NOMO-1 treated with DMSO at 0.1 percent for 48 hours (cell line): ENCODE measurements at regions not wholly inside any gene's neighbourhood (a gene's known extent, or its start where the extent isn't known, plus 50 kb on each side); places are given as distances from the start of the nearest gene placed in this dataset.
A peak's percentile ranks its signal among the peaks of the same experiment; 100 is the strongest.

Experiments used
- DNase-seq: peaks from one replicate; lab custom pipeline; 2025; ENCODE audit not compliant: unreplicated experiment; lab: John Stamatoyannopoulos, UW

DNA sequence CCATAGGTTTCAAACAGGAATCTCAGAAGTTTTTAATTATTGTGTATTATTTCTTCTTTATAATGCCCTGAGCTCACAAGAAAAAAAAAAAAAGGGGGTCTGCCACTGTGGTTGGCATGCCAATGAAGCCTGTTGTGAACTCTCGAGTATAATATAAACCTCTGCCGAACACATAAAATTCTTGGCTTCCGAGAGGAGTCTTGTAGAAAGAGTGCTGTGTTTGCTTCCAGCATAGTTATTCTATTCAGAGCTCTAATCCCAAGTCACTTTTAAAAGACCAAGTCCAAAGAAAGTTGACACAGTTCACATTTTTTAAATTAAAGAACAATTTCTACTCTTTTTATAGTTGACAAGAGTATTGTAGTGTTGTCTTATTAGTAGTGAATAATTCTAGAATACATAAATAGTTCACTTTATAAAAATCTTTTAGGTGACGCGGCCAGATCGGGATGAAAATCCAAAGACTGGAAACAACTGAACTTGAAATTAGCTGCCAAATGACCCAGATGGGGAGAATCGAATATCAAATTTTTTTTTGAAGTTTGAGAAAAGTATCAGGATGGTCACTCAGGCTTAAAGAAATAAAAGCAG lies 293.2 kb downstream of the DUSP10 start:
- no peak for DNase-seq

DNA sequence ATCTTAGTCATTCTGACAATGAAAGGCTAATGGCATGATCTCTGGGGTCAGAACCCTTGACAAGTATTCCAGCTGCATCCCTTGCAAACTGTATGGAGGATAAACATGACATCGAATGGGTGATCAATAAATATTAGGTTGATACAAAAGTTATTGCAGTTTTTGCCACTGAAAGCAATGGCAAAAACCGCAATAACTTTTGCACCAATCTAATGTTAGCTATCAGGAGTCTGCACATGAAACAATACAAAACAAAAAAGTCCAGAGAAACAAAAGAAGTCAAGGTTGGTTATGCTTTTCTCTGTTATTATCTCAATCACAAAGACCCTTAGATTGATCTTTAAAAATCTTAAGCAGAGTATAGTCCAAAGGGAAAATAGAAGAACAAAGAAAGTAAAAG lies 292.7 kb downstream of the DUSP10 start:
- no peak for DNase-seq

DNA sequence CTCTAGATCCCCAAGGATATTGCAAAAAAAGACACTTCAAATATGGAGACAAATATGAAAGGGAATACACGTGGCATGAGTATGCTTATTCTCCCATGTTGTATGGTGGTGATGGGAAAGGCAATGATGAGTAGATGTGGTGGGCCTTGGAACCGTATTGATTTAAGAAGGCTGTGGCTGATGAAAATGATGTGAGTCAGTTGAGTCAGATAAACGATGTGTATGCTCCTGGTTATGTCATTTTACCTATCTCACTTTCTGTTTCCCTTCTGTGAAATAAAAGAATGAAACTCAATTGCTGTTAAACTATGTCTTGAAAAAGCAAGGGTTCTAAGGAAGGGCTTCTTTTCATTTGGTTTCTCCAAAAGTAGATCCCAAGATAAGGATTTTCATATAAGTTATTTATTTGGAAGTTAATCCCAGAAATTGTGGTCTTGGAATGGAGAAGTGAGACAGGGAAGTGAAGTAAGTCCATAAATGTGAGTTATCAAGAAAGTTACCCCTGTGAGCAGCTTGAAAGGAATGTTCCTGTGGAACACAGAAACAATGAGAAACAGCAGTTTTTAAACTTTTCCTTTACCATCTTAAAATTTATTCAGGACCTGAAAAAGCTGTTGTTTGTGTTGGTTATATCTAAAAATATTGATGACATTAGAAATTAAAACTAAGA lies 292.0 kb downstream of the DUSP10 start:
- DNase-seq, result no peak

- DNase-seq, result no peak
Observed at GRCh38 chr1:221451741-221452140, 290.1 kb downstream of the DUSP10 start.

DNA sequence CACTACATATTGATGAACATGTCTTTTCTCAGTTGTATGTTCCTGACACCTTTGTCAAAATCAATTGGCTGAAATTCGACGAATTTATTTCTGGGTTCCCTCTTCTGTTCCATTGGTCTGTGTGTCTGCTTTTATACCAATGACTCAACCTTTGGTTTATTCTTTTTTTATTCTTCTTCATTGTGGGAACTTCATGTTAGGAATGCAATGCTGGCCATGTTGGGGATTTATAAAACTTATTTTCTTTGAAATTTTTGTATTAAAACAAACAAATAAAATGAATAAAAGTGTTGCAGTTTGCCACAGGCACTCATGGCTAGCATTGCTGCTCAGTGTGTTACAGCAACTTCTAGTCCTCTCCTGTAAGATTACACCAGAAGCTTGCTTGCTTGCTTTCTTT lies 287.8 kb downstream of the DUSP10 start:
- DNase-seq, result no peak

GRCh38 chr1:221456918-221457317 lies 285.0 kb downstream of the DUSP10 start:
- DNase-seq, result no peak

DNA sequence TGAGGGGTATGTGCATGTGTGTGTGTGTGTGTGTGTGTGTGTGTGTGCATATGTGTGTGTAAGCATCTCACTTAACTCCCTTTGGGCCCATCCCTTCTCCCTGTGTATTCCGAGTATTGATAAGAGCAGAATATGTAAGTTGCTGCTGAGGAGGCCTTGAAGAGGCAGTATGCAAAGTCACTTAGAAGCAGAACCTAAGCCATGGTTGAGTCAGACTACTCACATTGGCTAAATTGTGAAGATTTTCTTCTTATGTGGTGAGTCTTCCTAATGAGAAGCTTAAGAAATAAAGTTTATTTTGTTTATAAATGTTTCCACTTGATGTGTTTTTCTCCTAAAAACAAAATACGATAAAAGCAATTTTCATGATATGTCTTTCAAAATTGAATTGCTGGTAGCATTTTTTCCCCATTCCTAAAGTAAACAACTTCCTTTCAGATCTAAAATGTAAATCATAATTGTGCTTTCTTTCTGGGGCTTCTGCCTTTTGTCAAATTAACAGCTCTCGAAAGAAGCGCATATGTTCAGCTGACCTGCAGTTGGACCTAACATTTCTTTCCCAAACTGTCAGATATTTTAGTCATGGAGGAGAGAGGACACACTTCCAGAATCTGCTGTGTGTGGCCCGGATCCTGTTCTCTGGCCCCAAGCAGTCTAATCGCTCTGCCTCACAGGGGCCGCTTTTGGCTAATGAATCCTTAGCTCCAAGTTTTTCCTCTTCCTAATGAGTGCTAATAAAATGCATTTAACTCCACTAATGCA lies 284.0 kb downstream of the DUSP10 start:
- no peak for DNase-seq

- no peak for DNase-seq
Observed at GRCh38 chr1:221458447-221459156, 283.3 kb downstream of the DUSP10 start.

GRCh38 chr1:221459558-221459957 lies 282.3 kb downstream of the DUSP10 start:
- no peak for DNase-seq

- DNase-seq, result no peak
Observed at GRCh38 chr1:221462345-221462744, 279.5 kb downstream of the DUSP10 start.

DNA sequence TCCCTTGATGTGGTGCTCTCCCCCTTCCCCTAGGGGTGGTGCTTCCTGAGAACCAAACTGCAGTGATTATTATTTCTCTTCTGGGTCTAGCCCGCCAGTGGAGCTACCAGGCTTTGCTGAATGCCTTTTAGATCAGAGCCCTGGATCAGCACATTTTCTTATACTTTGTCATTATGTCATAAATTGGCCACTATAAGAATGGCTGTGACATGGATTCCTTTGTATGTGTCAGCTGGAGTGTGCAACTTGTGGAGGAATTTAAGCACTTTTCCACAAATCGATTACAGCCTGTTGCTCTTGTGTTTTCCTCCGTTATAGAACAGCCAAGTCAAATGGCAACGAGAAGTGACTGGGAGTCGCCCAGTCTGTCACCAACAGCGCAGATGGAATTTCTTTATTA lies 273.3 kb downstream of the DUSP10 start:
- DNase-seq, result no peak

DNA sequence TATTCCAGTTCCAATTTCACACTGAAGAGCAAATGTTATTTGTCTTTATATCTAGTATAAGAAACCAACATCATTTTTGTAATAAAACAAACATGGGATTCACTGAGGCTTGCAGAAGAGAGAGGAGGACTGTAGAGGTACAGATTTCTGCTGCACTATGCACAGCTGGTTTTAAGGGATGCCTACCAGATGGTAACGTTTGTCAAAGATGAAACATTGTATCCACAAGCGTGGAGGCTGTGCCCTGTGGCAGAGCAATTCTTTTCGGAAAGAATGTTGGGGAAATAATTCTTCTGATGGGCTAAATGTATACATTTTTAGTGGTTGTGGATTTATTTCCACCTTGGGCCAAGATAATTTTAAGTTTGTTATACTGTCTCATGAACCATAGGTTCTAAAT lies 272.4 kb downstream of the DUSP10 start:
- no peak for DNase-seq

GRCh38 chr1:221470000-221470698 lies 271.7 kb downstream of the DUSP10 start:
- DNase-seq, result no peak

DNA sequence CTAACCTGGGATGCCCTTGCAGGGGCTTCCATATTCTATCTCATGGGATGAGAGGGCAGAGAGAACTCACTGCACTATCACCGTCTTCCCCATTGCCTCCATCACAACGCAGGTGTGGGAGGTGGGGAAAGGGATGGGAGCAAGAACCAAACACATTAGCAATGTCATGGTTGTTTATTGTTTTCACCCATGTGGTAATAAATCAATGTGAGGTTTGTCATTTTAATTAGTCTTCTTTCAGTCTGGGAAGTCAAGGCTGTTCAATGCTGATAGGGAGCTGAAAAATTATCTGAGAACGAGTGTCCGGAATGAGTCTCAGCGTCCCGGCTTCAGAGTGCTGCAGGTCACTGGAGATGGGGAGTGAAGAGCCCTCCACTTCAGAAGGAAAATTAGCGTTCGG lies 268.5 kb downstream of the DUSP10 start:
- DNase-seq, result no peak

DNA sequence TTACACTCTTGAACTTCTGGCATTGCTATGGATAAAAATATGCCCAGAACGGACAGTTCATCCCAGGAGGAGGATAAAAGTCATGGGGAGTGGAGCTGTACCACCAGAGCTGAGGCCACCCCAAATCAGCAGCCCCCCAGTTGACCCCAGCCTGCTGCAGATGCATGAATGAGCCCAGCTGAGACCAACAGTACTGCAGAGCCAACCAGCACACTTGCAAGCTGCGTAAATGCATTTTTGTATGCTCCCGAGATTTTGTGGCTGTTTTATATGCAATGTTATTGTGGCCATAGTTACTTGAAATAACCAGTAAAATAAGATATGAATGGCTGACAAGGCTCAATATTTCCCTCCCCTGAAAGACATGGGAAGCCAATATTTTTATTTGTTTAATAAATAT lies 264.6 kb downstream of the DUSP10 start:
- DNase-seq, result no peak

GRCh38 chr1:221478050-221478949 lies 263.6 kb downstream of the DUSP10 start:
- peak; percentile 44 for DNase-seq

- no peak for DNase-seq
Observed at GRCh38 chr1:221487781-221488524, 253.9 kb downstream of the DUSP10 start.

- DNase-seq, result no peak
Observed at GRCh38 chr1:221488550-221488949, 253.3 kb downstream of the DUSP10 start.

- no peak for DNase-seq
Observed at GRCh38 chr1:221494670-221495069, 247.2 kb downstream of the DUSP10 start.
